ENCODE measurements at regions not wholly inside any gene's neighbourhood (a gene's known extent, or its start where the extent isn't known, plus 50 kb on each side); places are given as distances from the start of the nearest gene placed in this dataset.

GRCh38 chr20:43393052-43393451, 64.6 kb upstream of the SRSF6 start:
- H3K79me2 ChIP-seq (ENCODE audit: control insufficient read depth, insufficient read depth, low read length) = no peaks in the 10 kb centered on the region
- no peaks in the 10 kb centered on the region for H3K9me3 ChIP-seq (replicated peaks; ENCODE audit: control insufficient read depth, insufficient read depth, low read length)
- ChIA-PET RAD21 (ENCODE audit: unreplicated experiment) (interaction anchor here (0.7 kb wide), 1 partner anchor 66 kb away, joined by 3 read pairs; no protein-coding TSS in a partner anchor), POLR2A (no interaction called here), SMC1A (ENCODE audit: uncharacterized antibody, unreplicated experiment) (no interaction called here), CTCF (interaction anchor here (1.1 to 1.7 kb wide), 2 partner anchors 12 to 16 kb away, joined by 3 to 9 read pairs; no protein-coding TSS in a partner anchor)
- H4K20me1 ChIP-seq (ENCODE audit: control insufficient read depth, insufficient read depth) = no peaks in the 10 kb centered on the region
- ATAC-seq (no peak), DNase-seq (ENCODE audit: low read depth, low spot score) (no peak), FAIRE-seq (no peak)
- H2AFZ ChIP-seq (ENCODE audit: control insufficient read depth, low read depth, low read length) = no peak overlapping the region
- H3K27ac ChIP-seq (ENCODE audit: control insufficient read depth, insufficient read depth) = no peak overlapping the region
- BruUV-seq (replicated peaks) = no TSS peak
- H3K27me3 ChIP-seq (replicated peaks in 1 of 2; ENCODE audit: control insufficient read depth in 2 of 2, insufficient read depth in 2 of 2, low read length in 1 of 2) = no peaks in the 10 kb centered on the region
- intact Hi-C loops (cut with micrococcal nuclease; ENCODE audit: unreplicated experiment) = no loop called here
- no peaks in the 10 kb centered on the region for H3K4me1 ChIP-seq (ENCODE audit: control insufficient read depth, insufficient read depth, low read length)
- no peak overlapping the region for H3K4me3 ChIP-seq
- H3K4me2 ChIP-seq (ENCODE audit: control insufficient read depth, insufficient read depth) = no peak overlapping the region
- H3K9ac ChIP-seq (ENCODE audit: control insufficient read depth, insufficient read depth, low read length) = no peak overlapping the region
- WGBS (ENCODE audit: insufficient coverage, insufficient replicate concordance, low lambda C conversion rate, missing lambda C conversion rate) = 2% methylated on average over 3 of the region's 3 CpGs
- in situ Hi-C loops (cut with MboI) = no loop called here
- no peaks in the 10 kb centered on the region for H3K36me3 ChIP-seq (ENCODE audit: control insufficient read depth in 2 of 2, insufficient read depth in 2 of 2, low read length in 1 of 2)
- no peak for TF ChIP-seq ZZZ3 (IDR thresholded peaks at IDR 0.05; ENCODE audit: control insufficient read depth, insufficient read length, low read depth)
- TF ChIP-seq CUX1 (IDR thresholded peaks at IDR 0.05; ENCODE audit: insufficient replicate concordance, low read depth, low read length) = no peak
- TF ChIP-seq NFIC (IDR thresholded peaks at IDR 0.05; ENCODE audit: low read depth, low read length) = no peak
- no peak for TF ChIP-seq FOXM1 (IDR thresholded peaks at IDR 0.05; ENCODE audit: low read depth, low read length)
- no peak for TF ChIP-seq POU2F2 (IDR thresholded peaks at IDR 0.05; ENCODE audit: borderline replicate concordance, low read depth, low read length)
- TF ChIP-seq NR2F1 (conservative IDR thresholded peaks at IDR 0.05) = no peak
- TF ChIP-seq GABPA (IDR thresholded peaks at IDR 0.05; ENCODE audit: low read depth) = no peak
- no peak for TF ChIP-seq IKZF1 (conservative IDR thresholded peaks at IDR 0.05)
- TF ChIP-seq ZBTB40 (IDR thresholded peaks at IDR 0.05; ENCODE audit: borderline replicate concordance) = no peak
- TF ChIP-seq TCF7 (IDR thresholded peaks at IDR 0.05; ENCODE audit: borderline replicate concordance) = no peak
- TF ChIP-seq NR2C2 (IDR thresholded peaks at IDR 0.05; ENCODE audit: borderline replicate concordance, control insufficient read depth, insufficient read length, low read depth) = no peak
- TF ChIP-seq MXI1 (IDR thresholded peaks at IDR 0.05; ENCODE audit: low read depth, low read length) = no peak
- no peak for TF ChIP-seq TAF1 (IDR thresholded peaks at IDR 0.05; ENCODE audit: borderline replicate concordance, low read depth, low read length)

Data from GM12878 (cell line).